GM23248 (cell line): ENCODE measurements at regions not wholly inside any gene's neighbourhood (a gene's known extent, or its start where the extent isn't known, plus 50 kb on each side); places are given as distances from the start of the nearest gene placed in this dataset.

Experiments used
- EZH2 ChIP-seq: fragments of 200-600 bp; sonication (generic); IDR thresholded peaks from 2 replicates; pipeline ENCODE4 v1.6.1; 2018; ENCODE audit warnings: antibody characterized with exemption, mild to moderate bottlenecking; ENCODE audit not compliant: insufficient read depth, poor library complexity, severe bottlenecking
- EZH2phosphoT487 ChIP-seq: fragments of 200-600 bp; sonication (generic); IDR thresholded peaks from 2 replicates; pipeline ENCODE4 v1.6.1; 2018; ENCODE audit warnings: antibody characterized with exemption, moderate library complexity, mild to moderate bottlenecking, low read depth; ENCODE audit not compliant: insufficient read depth

- TF ChIP-seq EZH2 (no peak), EZH2phosphoT487 (no peak)
Observed at GRCh38 chr1:148373192-148373925, 109.7 kb downstream of the PPIAL4G start.
